Spleen (tissue), 7 donors: ENCODE measurements at regions not wholly inside any gene's neighbourhood (a gene's known extent, or its start where the extent isn't known, plus 50 kb on each side); places are given as distances from the start of the nearest gene placed in this dataset.

Experiments used
- CTCF ChIP-seq, 11 experiments: fragments of 200-600 bp in 7 of 11; fragments of 450-650 bp in 4 of 11; sonication (generic) in 4 of 11; IDR thresholded peaks in 8 of 11; conservative IDR thresholded peaks in 3 of 11; 1 replicate in 7 of 11; 2 replicates in 4 of 11; pipeline versions ENCODE4 v1.4.0 to v1.8.0; 2016 to 2021; ENCODE audit warnings: antibody characterized with exemption in 11 of 11, inconsistent platforms in 4 of 11, mild to moderate bottlenecking in 1 of 11
- POLR2A ChIP-seq, 3 donors: fragments of 450-650 bp; IDR thresholded peaks; one replicate each; pipeline ENCODE4 v1.5.1; 2017; ENCODE audit warnings: antibody characterized with exemption in 3 of 3, mild to moderate bottlenecking in 1 of 3
- donor health status: DM: no; HTN: no; CAD: no; lungs with moderate emphysema.
- donor health status: DM: no; HTN: no; CAD: no.
- donor health status: DM: no; HTN: no; CAD: no.

DNA sequence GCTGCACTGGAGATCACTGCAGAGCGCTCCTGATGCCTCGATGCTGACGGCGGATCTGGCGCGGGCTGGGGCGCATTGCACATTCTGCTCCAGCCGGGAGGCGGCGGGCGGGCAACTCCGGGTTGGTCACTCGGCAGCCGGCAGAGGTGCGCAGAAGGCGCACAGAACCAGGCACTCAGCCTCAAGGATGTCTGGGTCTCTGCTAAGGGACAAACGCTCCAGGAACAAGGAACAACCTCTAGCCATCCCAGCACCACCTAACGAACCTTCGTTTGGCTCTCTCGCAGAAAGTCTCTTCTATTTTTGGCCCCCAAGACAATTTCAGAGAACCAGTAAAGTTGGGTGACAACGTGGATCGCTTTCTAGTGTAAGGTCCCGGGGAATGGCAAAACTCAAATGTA, 254.6 kb downstream of the OTUD1 start:
- peak in 5 of 11 experiments; percentile 14 to 38 (median 34) for TF ChIP-seq CTCF (IDR thresholded peaks at IDR 0.05 in 8 of 11, conservative IDR thresholded peaks at IDR 0.05 in 3 of 11)
- TF ChIP-seq POLR2A (IDR thresholded peaks at IDR 0.05): no peak
